AG04449 (cell line): ENCODE measurements at regions not wholly inside any gene's neighbourhood (a gene's known extent, or its start where the extent isn't known, plus 50 kb on each side); places are given as distances from the start of the nearest gene placed in this dataset.

Source experiments
- CTCF ChIA-PET: fragments of 350-600 bp; formaldehyde crosslinking; extraction: SDS; loops from one replicate; lab custom pipeline; 2021; ENCODE audit warnings: antibody characterized with exemption; lab: Yijun Ruan, JAX
- POLR2A ChIA-PET: fragments of 400-600, 350-600 bp; formaldehyde crosslinking; extraction: SDS; loops from one replicate; lab custom pipeline; 2020; ENCODE audit warnings: antibody characterized with exemption, inconsistent platforms; lab: Yijun Ruan, JAX
- DNase-seq: peaks from one replicate; pipeline ENCODE4 v3.0.0-alpha.2; 2010; ENCODE audit warnings: low read depth, low spot score
- H3K4me3 ChIP-seq: 2 replicates; pipeline ENCODE4 v1.5.1; 2011; ENCODE audit warnings: low read depth, mild to moderate bottlenecking, control low read depth, low read length
- TF ChIP-seq, protein P1 (sequence below): IDR thresholded peaks from one replicate; pipeline ENCODE4 v1.5.1; 2011; ENCODE audit warnings: mild to moderate bottlenecking, moderate library complexity, low read length, control low read depth, inconsistent platforms; ENCODE audit not compliant: insufficient read depth; ENCODE audit errors: missing control alignments

DNA sequence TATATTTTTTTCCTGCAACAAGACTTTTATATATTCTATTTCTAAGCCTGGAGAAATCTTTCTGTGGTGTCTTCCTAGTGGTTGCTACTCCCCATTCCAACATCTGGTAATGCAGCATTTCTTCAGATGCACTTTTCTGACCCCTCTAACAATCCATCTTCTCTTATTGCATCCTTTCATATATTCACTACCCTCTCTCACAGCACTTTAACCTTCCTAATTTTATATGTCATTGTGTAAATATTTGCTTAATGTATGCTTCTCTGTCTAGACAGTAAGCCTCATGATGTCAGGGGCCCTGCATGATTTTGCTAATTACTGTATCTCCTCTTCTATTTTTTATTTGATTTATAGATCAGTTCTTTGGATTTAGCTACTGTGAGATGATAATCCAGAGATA, 701.6 kb downstream of the KCNA4 start:
- ChIA-PET CTCF (interaction anchor here (1.3 kb wide), 1 partner anchor 14 kb away, joined by 3 read pairs; no protein-coding TSS in a partner anchor), POLR2A (no interaction called here)
- DNase-seq, result no peak
- no peak overlapping the region for H3K4me3 ChIP-seq
- TF ChIP-seq, protein P1, sequence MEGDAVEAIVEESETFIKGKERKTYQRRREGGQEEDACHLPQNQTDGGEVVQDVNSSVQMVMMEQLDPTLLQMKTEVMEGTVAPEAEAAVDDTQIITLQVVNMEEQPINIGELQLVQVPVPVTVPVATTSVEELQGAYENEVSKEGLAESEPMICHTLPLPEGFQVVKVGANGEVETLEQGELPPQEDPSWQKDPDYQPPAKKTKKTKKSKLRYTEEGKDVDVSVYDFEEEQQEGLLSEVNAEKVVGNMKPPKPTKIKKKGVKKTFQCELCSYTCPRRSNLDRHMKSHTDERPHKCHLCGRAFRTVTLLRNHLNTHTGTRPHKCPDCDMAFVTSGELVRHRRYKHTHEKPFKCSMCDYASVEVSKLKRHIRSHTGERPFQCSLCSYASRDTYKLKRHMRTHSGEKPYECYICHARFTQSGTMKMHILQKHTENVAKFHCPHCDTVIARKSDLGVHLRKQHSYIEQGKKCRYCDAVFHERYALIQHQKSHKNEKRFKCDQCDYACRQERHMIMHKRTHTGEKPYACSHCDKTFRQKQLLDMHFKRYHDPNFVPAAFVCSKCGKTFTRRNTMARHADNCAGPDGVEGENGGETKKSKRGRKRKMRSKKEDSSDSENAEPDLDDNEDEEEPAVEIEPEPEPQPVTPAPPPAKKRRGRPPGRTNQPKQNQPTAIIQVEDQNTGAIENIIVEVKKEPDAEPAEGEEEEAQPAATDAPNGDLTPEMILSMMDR, result no peak

DNA sequence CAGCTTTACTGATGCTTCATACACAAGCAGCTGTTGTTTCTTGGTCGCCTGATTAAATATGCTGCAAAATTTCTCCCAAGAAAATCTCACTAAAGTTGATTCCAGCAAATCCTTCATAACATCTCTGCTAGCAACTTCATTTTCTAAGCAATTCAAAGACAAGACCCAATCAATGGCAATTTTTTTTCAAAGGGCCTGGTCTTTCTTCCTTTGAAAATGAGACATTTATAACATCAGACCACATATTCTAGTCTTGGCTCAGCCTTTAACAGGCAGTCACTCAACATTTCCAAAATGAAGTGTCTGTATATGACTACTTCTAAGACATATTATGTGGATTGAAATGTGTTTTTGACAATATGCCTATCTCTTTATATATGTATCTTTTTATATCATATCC, 702.6 kb downstream of the KCNA4 start:
- DNase-seq, result no peak
- TF ChIP-seq, protein P1, result no peak
- no peak overlapping the region for H3K4me3 ChIP-seq
- CTCF ChIA-PET, result interaction anchor here (1.0 to 1.6 kb wide), 2 partner anchors 15 to 20 kb away, joined by 3 to 4 read pairs; no protein-coding TSS in a partner anchor
- POLR2A ChIA-PET, result no interaction called here

DNA sequence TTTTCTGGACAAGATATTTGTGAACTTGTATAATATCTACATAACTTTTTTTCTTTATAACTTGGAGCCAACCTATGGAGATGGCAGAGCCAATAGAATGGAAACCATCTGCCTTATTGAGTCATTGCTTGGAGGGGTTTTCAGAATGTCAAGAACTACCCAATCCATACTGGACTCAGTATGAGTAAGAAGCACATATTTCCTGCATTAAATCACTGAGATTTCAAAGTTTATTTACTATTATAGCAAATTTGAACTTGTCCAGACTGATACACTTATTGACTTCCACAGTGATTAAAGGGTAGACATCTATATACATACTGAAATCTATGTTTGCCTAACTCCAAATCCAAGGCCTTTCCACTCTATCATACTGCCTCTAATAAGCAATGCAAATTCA, 704.0 kb downstream of the KCNA4 start:
- no peak overlapping the region for H3K4me3 ChIP-seq
- no peak for DNase-seq
- CTCF ChIA-PET, result interaction anchor here (1.0 to 1.6 kb wide), 2 partner anchors 10 to 21 kb away, joined by 3 to 4 read pairs; no protein-coding TSS in a partner anchor
- TF ChIP-seq, protein P1, result no peak
- POLR2A ChIA-PET, result no interaction called here

DNA sequence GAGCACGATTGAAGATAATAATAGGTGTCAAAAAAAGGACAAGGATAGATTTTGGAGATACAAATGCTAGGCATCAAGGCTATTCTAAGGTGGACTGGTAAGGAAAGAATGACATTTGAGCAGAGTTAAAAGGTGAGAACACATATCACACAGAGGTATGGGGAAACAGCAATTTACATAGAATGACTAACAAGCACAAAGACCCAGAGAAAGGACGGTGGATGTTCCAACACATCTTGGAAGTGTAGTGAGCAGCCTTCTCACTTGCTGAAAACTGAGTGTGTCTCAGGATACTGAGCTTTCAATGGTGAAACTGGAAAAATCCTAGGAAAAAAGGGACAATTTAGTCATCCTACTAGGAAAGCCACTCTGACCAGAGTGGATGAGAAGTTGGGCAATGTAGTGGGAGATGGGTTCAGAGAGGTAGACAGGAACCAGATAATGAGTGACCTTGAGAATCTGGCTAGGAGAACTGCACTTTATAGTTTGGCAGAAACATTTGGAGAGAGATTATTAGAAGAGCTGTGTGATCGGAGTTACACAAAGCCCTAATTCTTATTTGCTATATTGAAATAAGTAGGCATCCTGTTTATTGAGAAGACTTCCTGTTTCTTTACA, 706.0 kb downstream of the KCNA4 start:
- no peak for DNase-seq
- ChIA-PET CTCF (interaction anchor here (5.2 kb wide), 1 partner anchor 18 kb away, joined by 22 read pairs; no protein-coding TSS in a partner anchor), POLR2A (no interaction called here)
- TF ChIP-seq, protein P1, result no peak
- no peak overlapping the region for H3K4me3 ChIP-seq

DNA sequence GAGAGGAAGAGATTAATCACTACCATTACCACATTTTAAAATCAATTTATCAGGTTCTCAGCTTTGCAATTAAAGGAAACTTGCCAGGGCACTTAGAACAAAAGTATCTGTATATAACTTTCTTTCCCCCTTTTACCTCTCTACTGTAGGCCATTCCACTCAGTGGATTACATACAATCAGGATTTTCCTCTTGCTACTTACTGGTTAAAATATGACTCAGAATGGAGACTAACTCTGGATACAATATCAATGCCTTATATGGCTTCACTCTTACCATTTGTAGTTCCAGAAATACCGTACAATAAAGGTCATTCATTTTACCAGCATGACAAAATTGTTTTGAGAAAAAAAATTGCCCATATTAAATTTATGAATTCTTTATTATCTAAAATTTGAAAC, 706.8 kb downstream of the KCNA4 start:
- TF ChIP-seq, protein P1, result no peak
- DNase-seq, result peak; percentile 86
- POLR2A ChIA-PET, result no interaction called here
- CTCF ChIA-PET, result interaction anchor here (1.2 to 5.2 kb wide), 2 partner anchors 19 to 33 kb away, joined by 3 to 22 read pairs; no protein-coding TSS in a partner anchor
- no peak overlapping the region for H3K4me3 ChIP-seq

DNA sequence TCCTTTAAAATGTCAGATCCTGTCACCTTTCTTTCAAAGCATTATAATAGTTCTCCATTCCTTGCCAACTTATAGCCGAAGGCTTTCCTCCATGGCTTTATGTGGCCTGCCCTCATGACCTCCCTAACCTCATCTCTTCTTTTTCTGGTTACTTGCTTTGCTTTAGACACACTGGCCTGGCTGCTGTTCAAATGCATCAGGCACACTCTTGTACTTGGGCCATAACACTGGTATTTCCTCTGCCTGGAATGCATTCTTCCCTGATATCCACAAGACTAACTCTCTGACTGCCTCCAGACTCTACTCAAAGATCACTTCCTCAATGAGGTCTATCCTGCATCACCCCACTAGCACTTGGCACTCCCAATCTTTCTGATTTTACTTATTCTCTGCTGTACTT, 710.3 kb downstream of the KCNA4 start:
- TF ChIP-seq, protein P1, result no peak
- CTCF ChIA-PET, result interaction anchor here (1.9 kb wide), 1 partner anchor 23 kb away, joined by 8 read pairs; no protein-coding TSS in a partner anchor
- H3K4me3 ChIP-seq, result no peak overlapping the region
- DNase-seq, result peak; percentile 90
- POLR2A ChIA-PET, result no interaction called here
